Central memory CD4-positive, alpha-beta T cell (primary cell): ENCODE measurements at regions not wholly inside any gene's neighbourhood (a gene's known extent, or its start where the extent isn't known, plus 50 kb on each side); places are given as distances from the start of the nearest gene placed in this dataset.
A peak's percentile ranks its signal among the peaks of the same experiment; 100 is the strongest.
"Not testable (repeated sequence)": the region's sequence is repeated elsewhere in the genome, so short reads cannot be mapped to it uniquely, and the experiment has no call there.

Experiments used
- DNase-seq: peaks from one replicate; pipeline ENCODE4 v3.0.0; 2022

DNA sequence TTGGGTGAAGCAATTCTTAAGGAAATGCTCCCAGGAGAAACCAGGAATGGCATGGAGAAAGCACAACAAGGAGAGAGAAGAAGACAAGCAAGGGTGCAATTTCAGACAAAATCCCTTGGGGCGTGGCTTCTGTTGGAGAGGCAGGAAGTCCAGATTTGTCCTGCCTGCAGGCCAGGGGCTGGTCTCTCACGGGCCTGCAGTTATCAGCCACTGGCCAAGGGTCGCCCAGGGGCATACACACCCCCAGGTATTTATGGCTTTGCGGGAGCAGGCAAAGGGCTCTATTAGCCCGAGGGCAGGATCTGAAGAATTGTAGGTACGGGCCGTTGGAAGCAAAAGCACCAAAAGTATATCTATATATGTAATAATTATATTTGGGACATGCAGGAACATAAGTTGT lies 87.7 kb downstream of the IYD start:
- DNase-seq, result no peak

GRCh38 chr6:150456902-150457643 lies 88.3 kb downstream of the IYD start:
- DNase-seq, result no peak

GRCh38 chr6:150458579-150458978 lies 89.8 kb downstream of the IYD start:
- no peak for DNase-seq

GRCh38 chr6:150463852-150464251 lies 95.0 kb downstream of the IYD start:
- no peak for DNase-seq

DNA sequence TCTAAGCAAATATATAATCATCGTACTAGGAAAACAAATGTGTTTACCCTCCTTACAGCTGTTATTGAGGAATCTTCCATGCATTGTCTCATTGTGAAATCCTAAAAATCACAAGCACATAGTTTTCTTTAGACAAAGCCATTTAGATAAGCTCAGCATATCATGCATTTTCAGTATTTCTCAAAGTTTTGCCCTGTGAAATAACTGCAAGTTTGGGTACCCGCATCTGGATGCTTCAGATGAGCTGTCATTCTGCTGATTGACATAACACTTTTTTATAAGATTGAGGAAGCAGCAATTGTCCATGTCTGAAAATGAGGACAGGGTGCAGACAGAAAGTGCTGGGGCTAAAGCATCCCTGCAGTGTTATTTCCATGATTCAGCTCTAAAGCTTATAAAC lies 96.2 kb downstream of the IYD start:
- no peak for DNase-seq

- DNase-seq, result no peak
These were observed 96.8 kb downstream of the IYD start for GRCh38 chr6:150465610-150466009.

DNA sequence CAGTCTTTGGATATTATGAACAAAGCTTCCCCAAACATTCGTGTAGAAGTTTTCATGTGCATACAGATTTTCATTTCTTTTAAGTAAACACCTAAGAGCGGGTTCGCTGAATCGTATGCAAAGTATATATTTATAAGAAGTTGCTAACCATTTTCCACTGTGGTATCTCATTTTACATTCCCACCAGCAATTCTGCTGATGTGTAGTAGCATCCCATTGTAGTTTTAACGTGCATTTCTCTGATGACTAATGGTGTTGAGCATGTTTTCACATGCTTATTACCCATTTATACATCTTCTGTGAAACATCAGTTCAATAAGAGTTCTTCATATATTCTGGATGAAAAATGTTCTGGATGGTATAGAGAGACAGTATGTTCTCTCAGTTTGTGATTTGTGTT lies 97.4 kb downstream of the IYD start:
- DNase-seq, result no peak

DNA sequence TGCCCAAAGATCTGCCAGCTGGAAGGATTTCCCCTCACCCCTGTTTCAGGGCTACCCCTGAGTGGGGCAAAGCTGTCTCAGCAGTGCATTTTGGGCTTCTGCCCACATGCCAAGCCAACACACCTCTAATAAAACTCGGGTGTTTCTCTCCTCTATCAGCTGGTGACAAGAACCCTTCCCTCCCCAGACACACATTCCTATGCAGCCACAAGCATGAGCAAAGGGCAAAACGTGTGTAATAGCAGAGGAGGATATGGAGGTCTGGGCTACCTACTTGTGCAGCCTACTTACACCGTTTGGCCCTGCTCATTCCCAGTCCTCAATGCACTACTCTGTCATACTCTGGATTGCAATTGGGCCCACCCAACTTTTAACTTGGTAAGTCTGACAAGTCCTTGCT lies 101.3 kb downstream of the IYD start:
- DNase-seq, result no peak

DNA sequence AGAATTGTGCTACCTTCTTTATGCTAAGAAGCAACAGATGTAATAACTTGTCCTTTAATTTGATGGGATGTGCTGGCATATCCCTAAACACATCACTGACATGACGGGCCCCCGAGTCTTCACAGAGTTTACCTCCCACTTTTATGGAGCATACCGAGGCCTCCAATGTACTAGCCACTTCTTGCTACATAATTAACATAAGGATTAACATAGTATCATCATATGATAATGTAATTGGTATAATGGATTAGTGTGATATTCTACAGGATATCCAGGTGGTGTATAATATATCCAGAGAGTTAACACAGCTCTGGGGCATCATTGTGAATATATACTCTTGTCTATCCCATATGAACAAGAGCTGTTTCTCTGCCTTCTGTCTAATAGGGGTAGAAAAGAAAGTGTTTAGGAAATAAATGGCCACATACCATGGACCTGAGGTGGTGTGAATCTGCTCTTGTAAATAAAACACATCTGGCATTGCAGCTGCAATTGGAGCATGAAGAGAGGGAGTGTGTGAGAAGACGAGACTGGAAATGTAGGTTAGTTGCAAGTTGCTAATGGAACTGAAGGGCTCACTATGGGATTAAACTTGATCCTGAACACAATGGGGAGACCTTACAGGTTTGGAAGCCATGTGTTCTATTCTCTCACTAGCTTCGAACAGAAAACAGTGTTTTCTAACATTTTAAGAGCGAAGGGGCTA lies 102.3 kb downstream of the IYD start:
- DNase-seq, result no peak

DNA sequence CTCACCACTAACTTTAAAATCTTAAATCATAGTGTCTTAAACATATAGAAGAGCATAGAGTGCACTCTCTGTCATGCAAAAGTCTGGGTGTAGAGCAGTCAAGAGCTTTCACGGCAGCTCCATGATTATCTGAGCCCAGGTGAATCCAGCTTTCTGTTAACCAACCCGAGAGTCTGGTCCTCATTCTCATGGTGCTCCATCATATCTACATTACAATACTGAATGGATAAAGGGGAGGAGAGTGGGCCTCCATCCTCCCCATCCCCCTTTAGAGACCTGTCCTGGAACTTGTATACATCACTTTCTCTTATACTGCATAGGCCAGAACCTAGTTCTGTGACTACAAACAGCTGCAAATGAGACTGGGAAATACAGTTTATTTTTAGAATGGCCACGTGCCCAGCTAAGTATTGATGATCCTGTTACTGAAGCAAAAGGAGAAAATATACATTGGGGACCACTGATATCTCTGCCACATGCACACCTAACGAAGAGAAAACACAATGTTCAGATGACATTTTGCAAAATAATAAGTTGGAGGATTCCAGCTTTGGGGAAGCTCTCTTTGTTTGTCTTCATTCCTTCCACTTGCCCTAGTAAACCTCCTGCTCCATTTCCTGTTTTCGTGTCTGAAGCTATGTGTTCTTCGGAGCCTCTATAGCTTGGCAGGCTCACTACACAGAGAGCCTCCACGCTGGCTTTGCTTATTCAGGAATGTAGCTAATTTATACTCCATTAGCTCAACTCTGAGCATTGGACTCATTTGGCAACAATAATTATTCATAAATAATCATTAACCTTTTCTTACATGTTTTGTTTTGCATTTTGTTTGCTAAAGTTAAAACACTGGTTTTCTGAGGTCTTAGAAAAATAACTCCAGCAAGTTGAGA lies 110.1 kb downstream of the IYD start:
- no peak for DNase-seq

DNA sequence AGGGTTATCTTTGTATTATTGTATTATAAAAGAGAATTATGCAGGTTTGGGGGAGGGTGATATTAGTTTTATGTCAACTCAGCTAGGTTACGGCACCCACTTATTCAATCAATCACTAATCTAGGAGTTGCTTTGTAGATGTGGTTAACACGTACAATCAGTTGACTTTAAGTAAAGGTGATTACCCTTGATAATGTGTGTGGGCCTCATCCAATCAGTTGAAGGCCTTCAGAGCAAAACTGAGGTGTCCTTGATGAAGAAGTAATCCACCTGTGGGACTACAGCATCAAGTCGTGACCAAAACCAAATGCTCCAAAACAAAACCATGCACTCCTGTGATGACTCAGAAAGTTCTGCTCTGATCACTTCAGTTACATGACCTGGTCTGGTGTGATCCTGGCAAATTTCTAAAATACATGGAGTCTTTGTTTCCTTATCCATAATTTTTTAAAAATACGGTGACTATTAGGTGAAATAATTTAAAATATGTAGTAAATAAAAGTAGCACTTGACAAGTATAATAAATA lies 114.1 kb downstream of the IYD start:
- no peak for DNase-seq

- no peak for DNase-seq
These were observed 114.3 kb upstream of the PLEKHG1 start for GRCh38 chr6:150485161-150485958.

DNA sequence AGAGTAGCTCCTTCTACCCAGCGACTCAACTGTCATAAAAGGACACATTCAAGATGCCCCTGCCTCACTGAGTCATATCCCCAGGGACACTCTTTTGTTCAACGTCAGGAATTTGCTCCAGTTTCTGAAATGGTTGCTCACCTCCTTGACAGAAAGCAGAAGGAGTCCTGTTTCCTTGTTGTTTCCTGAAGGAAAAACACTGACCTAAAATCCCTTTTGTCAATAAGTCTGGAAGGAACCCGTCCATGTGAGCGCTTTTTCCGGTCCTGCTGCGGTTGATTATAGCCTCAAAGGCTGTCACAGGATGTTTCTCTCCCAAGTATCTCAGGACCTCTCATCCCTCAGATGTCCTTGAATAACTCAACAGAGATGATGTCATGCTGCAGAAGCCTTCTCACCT lies 113.6 kb upstream of the PLEKHG1 start:
- DNase-seq, result no peak

DNA sequence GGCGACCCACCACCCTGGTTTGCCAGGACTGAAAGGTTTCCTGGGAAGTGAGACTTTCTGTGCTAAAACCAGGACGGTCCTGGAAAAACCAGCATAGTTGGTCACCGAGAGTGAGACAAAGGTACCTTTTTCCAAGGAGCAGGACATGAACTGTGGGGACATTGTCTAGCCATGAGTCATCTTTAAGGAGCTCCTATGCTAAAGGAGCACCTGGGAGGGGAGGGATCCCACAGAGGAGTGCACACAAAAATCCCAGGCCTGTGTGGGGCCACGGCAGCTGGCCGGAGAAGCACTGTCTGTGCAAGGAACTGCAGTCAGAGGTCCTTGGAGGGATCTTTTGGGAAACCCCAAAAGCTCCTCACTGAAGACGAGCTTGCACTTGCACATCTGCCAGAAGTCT lies 109.1 kb upstream of the PLEKHG1 start:
- no peak for DNase-seq

DNA sequence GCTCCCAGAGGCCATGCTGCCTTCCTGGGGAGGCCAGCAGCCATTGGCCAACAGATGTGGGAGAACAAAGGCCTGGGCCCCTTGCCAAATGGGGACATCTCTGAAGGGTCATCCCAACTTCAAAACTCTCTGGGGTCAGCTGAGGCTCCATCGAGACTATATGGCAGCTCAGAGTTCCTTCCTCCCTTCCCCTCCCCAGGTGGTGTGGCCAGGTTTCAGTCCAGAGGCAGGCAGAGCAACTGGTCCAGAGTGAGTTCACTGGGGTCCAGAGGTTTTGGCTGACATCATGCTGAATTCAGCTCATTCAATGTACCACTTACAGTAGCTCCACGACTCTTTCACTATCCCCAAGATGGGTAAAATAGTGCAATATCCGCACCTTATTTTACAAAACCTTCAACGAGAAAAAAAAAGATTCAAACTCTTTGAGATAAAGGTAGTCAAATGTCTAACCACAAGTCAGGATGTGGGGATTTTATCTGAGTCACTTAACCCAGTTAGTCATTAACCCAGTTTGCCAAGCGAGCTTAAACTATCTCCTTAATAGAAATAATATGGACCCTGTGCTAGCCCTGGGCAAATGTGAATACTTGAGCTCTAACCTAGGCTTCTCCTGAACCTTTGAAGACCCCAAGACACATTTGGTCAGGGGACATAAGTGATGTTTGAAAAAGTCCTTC lies 108.4 kb upstream of the PLEKHG1 start:
- peak; percentile 39 for DNase-seq

- DNase-seq, result no peak
These were observed 107.9 kb upstream of the PLEKHG1 start for GRCh38 chr6:150491811-150492172.

- no peak for DNase-seq
These were observed 107.2 kb upstream of the PLEKHG1 start for GRCh38 chr6:150492507-150492906.

DNA sequence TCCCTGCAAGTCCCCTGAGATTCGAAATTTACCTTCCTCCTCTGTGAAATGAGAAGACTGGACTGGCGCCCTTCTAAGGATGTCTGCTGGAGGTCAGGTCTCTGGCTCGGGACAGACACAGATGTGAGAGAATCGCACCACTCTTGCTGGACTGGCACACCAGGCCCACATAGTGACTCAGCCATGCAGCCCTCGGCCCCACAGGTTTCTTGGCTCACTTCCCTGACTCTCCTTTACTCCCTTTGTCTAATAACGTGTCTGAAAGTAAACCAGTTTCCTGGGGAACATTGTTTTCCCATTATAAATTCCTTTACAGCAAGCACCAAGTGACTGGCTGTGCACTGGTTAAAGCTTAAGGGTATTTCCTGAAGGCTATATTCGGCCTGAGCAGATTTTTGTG lies 106.7 kb upstream of the PLEKHG1 start:
- DNase-seq, result no peak

GRCh38 chr6:150493552-150493951 lies 106.1 kb upstream of the PLEKHG1 start:
- DNase-seq, result not testable (repeated sequence)

GRCh38 chr6:150494241-150494640 lies 105.4 kb upstream of the PLEKHG1 start:
- DNase-seq, result no peak

DNA sequence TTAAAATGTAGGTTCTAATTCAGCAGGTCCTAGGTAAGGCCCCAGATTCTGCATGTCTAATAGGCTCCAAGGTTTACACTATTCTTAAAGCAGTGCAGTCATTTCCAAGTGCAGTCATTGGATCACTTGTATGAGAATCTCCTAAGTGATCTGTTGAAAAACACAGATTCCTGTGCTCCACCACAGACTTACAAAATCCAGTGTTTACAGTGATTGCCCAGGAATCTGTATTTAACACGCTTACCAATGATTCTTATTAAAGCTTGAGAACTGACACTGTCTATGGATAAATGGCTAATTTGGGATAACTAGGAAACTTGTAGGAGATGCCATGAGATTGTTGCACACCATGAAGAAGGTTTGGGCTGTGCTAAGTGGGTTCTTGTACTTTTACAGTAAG lies 104.6 kb upstream of the PLEKHG1 start:
- no peak for DNase-seq

DNA sequence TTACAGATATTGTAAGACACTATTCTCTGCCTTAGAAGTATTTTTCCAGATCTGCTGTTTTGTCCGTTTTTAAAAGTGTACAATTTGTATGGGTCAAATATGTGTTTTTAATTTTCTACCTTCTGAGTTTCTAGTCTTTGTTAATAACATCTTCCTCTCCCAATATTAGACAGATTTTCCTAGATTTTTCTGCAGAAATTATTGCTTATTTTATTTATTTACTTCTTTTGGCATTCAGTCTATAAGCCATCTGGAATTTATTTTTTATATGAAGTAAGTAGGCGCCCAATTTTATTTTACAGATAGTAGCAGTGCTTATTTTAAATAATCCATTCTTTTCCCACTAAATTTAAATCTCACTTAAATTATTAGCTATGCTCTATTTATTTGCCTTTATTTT lies 103.1 kb upstream of the PLEKHG1 start:
- DNase-seq, result no peak
